Fibroblast of skin of left biceps (primary cell): ENCODE measurements at regions not wholly inside any gene's neighbourhood (a gene's known extent, or its start where the extent isn't known, plus 50 kb on each side); places are given as distances from the start of the nearest gene placed in this dataset.
A peak's percentile ranks its signal among the peaks of the same experiment; 100 is the strongest.
"Not testable (repeated sequence)": the region's sequence is repeated elsewhere in the genome, so short reads cannot be mapped to it uniquely, and the experiment has no call there.

ENCODE experiments used
- DNase-seq, 2 experiments: peaks; one replicate each; pipeline ENCODE4 v3.0.0-alpha.2; 2013; ENCODE audit warnings: low read depth in 2 of 2

DNA sequence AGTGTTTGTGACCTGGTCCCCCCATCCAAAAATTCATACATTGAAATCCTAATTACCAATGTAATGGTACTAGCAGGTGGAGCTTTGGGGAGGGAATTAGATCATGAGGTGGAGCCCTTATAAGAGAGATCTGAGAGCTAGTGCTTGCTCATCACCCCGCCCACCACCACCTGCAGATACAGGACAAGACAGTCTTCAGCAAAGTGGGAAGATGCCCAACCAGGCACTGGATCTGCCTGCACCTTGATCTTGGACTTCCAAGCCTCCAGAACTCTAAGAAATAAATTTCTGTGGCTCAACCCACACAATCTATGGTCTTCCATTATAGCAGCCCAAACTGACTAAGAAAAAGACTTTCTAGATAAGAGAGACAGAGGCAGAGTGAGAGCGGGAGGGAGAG is 343.4 kb downstream of the LRRIQ3 start:
- DNase-seq, result no peak

DNA sequence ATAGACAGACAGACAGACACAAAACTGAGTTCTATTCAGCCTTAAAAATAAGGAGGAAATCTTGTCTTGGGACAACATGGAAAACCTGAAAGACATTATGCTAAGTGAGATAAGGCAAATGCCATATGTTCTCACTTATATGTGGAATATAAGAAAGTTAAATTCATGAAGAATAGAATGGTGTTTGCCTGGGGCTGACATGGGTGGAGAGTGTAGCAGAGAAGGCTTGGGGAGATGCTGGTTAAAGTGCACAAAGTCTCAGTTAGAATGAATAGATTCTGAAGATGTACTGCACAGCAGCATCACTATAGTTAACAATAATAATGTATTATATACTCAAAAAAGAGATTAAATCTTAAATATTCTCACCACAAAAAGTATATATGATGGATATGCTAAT is 355.5 kb downstream of the LRRIQ3 start:
- no peak for DNase-seq

DNA sequence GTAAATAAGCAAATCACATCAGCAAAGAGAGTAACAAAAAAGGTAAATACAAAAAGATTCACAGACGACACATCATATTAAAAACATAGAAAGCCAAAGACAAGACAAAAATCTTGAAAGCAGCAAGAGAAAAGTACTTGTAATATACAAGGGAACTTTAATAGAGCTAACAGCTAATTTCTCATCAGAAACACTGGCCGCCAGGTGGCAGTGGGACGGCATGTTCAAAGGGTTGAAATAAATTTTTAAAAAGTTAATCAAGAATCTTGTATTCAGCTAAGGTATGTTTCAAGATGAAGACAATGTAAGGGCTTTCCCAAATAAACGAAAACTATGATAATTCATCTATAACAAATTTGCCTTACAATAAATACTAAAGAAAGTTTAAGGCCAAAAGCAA is 358.1 kb downstream of the LRRIQ3 start:
- DNase-seq, result no peak

GRCh38 chr1:73832276-73833181 is 365.4 kb downstream of the LRRIQ3 start:
- DNase-seq, result peak; percentile 35 to 42

- not testable (repeated sequence) for DNase-seq
Observed at GRCh38 chr1:73827283-73827682, 370.7 kb downstream of the LRRIQ3 start.

- no peak for DNase-seq
Observed at GRCh38 chr1:73824065-73824464, 373.9 kb downstream of the LRRIQ3 start.

DNA sequence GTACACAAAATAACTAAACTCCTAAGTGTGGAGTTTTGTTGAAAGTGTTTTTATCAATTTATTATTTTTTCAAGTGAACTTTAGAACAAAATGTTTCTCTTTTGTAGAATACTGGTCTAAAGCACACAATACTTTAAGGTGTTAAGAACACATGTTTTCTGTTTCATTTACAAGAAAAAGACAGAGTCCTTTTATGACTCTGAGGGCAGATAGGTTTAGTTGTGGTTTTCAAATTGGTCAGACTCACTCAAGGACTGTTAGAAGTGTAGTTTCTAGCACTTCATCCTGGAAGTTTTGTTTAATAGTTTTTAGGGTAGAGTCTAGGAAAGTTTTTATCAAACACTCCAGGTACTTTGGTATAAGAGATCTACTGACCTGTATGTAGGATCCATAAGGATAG is 376.5 kb downstream of the LRRIQ3 start:
- DNase-seq, result no peak

DNA sequence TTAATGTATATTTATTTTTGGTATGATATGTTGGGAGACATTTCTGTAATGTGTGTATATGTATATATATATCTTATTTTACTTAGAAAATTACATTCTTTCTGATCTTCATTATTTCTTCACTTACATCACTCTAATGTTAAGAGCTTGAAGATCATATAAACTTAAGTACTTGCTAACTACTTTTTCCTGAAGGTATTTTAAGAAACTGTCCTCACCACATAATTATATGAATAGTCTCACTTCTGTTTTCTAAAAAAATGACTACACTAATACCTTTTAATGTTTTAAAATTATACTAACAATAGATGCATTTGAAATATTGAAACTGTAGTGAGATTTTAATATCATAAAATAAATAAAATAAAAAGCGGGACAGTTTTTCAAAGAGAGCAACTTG is 377.1 kb downstream of the LRRIQ3 start:
- DNase-seq, result no peak

DNA sequence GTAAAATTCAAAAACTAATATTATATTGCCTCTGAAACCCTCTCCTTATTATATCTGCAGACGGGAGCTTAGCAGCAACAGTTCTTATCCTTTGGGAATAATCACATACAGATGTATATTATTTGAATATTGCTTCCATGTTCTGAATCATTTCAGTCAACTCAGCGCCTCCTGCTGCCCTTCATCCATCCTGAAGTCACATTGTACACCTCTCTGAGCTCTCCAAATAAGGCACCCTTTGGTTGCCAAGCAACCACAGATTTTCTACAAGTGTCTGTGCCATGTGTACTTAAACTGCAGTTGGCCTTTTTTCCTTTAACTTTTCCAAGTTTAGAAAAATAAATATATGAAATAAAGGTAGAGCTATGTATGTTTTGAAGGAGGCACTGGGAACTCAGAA is 384.3 kb downstream of the LRRIQ3 start:
- no peak for DNase-seq

DNA sequence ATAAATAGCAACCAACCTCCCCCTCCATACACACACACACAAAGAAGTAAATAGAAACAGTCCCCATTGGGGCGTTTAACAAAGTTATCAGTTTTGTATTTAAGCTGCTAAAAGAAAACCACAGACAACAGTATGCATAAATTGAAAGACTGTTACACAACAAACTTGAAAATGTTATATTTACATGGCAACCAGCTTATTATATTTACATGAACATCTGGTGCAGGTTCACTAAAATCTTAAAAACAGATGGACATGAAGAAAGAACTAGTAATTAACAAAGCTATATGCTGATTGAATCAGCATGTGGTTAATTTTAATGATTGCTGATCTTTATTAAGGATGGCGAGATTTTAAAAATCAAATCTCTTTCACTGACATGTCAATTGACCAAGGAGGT is 384.7 kb downstream of the LRRIQ3 start:
- DNase-seq, result no peak

DNA sequence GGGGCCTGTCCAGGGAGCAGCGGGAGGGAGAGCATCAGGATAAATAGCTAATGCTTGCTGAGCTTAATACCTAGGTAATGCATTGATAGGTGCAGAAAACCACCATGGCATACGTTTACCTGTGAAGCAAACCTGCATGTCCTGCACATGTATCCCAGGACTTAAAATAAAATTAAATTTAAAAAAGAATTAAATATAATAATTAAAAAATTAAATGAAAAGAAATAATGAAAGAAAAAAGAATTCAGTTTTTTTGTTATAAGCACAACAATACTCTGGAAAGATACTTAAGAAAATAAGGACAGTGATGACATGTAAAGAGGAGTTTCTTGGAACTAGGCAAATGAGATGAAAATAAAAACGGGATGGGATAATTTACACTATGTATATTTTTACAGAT is 386.2 kb downstream of the LRRIQ3 start:
- DNase-seq, result no peak

GRCh38 chr1:73804935-73805334 is 393.0 kb downstream of the LRRIQ3 start:
- no peak for DNase-seq

GRCh38 chr1:73803380-73803779 is 394.6 kb downstream of the LRRIQ3 start:
- DNase-seq, result no peak

DNA sequence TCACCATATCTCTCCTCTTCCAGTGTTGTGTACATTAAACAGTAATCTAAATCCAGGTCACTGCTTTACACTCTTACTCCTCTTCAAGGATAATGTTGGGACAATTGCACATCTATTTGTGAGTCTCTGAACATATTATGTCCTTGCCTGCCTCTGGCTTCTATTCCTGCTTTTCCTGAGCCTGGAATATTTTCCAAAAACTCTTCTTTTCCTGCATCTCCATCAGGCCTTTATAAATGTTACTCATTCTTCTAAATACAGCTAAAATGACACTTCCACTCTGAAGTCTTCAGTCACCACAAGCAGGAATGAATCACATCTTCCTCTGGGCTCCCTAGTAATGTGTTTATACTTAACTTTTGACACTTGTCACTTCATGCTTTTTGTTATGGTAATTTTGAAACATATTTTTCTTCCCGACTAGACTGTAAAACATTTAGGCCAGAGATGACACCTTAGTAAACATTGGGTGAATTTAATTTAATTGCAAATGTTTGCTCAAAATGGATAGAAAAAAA is 396.0 kb downstream of the LRRIQ3 start:
- no peak for DNase-seq

DNA sequence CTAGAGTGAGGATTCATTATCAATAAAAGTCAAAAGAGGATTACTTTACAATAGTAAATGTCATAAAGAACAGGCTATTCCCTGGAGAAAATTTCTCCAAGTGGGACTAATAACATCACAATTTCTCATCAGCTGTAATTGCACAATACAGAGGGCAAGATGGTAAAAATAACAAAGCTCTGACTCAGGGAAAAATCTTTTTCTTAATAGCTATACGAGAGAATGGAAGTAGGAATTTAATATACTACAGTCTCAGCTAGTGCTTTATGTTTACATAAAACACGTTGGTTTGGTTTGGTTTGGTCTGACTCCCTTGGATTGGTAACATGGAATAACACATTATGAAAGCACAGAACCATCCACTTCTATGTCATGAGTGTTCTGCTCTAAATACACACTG is 397.6 kb downstream of the LRRIQ3 start:
- peak; percentile 53 to 59 for DNase-seq

GRCh38 chr1:73789965-73790364 is 408.0 kb downstream of the LRRIQ3 start:
- DNase-seq, result no peak

DNA sequence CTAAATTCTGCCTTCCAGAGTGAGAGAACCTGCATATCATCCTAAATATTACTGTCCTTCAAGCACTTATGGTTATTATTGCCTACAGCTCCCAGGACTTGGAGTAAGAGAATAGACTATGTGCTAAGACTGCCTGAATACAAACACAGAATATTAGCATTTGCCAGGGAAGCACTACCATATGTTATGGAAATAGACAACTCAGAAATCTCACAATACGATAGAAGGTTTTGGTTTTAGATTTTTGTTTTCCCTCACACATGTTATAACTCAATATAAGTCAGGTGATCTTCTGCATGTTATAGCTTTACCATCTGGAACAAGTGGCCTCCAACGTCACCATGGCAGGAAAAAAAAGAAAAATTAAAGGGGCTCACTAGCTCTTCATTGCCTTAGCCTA is 413.9 kb downstream of the LRRIQ3 start:
- no peak for DNase-seq

DNA sequence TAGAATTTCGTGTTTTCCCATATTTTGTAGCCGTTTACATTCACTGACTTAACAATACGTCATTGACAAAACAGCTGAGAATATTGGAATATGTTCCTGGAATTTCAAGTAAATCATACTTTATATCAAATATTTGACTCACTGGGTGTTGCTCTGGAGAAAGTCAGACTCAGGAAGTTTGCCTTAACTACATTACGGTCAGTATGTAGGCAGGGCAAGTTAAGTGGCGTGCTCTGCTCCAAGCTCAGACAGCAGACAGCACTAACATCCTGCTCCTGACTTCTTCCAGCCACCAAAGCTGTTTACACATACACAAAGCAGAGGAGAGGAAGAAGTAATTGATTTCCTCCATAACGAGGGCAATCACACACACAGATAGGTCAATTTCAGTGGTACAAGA is 414.6 kb downstream of the LRRIQ3 start:
- DNase-seq, result no peak

DNA sequence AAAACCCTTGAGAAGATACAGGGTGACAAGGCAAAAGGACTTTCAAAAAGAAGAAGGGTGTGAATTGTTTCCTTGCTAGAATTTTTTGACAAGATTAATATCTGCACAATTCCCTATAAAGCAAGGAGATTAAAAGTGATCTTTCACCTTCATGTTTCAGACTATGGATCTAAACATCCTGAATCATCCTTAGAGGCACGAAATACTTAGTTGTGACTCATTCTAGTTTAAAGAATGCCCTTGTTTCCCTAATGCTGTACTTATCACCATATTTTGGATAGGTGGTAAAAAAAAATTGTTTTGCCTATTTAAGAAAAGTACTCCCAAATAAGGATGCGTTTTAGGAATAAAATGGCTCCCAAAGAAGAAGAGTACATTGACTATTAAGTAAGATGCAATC is 415.1 kb downstream of the LRRIQ3 start:
- no peak for DNase-seq

GRCh38 chr1:73781251-73781650 is 416.7 kb downstream of the LRRIQ3 start:
- DNase-seq, result no peak

GRCh38 chr1:73778471-73778870 is 419.5 kb downstream of the LRRIQ3 start:
- DNase-seq, result no peak

DNA sequence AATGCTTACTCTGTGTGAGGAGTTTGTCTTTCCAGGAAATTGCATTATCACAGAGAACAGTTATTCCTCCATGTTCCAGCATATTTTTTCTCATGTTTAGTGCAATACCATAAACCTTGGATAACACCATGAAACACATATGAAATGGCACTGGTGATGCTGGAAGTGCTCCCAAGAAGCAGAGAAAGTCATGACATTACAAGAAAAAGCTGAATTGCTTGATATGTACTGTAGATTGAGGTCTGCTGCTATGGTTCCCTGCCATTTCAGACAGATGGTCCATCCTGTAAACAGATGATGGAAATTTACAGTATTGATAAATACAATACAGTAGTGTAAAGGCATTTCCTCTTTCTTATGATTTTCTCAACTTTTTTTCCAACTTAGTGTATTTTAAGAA is 422.1 kb downstream of the LRRIQ3 start:
- no peak for DNase-seq

GRCh38 chr1:73772941-73773340 is 425.0 kb downstream of the LRRIQ3 start:
- DNase-seq, result no peak

DNA sequence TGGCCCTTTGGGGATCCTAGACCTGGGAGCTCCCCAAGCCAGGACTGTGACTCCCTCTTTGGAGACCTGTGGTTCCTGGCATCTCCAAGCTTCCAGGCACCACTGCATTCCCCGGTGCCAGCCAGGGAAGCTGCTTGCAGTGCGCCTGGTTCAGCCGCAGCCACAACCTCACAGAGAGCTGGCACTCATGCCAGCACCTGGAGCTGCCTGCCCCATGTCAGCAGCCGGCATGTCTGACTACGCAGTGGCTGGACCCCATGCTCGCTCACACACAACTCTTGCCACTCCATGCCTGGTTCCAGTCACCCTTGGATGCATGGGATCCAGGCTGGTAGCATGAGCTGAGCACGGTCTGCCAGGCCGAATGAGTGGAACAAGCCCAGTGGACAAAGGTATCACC is 426.6 kb downstream of the LRRIQ3 start:
- DNase-seq, result no peak
